GM18858 (cell line): ENCODE measurements at regions not wholly inside any gene's neighbourhood (a gene's known extent, or its start where the extent isn't known, plus 50 kb on each side); places are given as distances from the start of the nearest gene placed in this dataset.
A peak's percentile ranks its signal among the peaks of the same experiment; 100 is the strongest.

Source experiments
- ATAC-seq: cut with Tn5 transposase; IDR thresholded peaks from one replicate; pipeline ENCODE4 v1.9.1; 2021; ENCODE audit not compliant: unreplicated experiment

- no peak for ATAC-seq
Measured at GRCh38 chr2:7281231-7282201, 364.3 kb downstream of the RNF144A start.

GRCh38 chr2:7286120-7286519 is 368.9 kb downstream of the RNF144A start:
- ATAC-seq = no peak

- no peak for ATAC-seq
Measured at GRCh38 chr2:7288484-7288883, 371.3 kb downstream of the RNF144A start.

- ATAC-seq = no peak
Measured at GRCh38 chr2:7289697-7290096, 372.5 kb downstream of the RNF144A start.

- no peak for ATAC-seq
Measured at GRCh38 chr2:7292154-7292691, 375.0 kb downstream of the RNF144A start.

GRCh38 chr2:7309582-7309981 is 392.4 kb downstream of the RNF144A start:
- ATAC-seq = no peak

- no peak for ATAC-seq
Measured at GRCh38 chr2:7324706-7325105, 407.5 kb downstream of the RNF144A start.

- no peak for ATAC-seq
Measured at GRCh38 chr2:7325186-7325585, 408.0 kb downstream of the RNF144A start.

GRCh38 chr2:7329465-7329864 is 412.3 kb downstream of the RNF144A start:
- no peak for ATAC-seq

GRCh38 chr2:7333189-7333765 is 416.1 kb downstream of the RNF144A start:
- ATAC-seq = no peak

GRCh38 chr2:7333960-7334493 is 416.8 kb downstream of the RNF144A start:
- ATAC-seq = no peak

GRCh38 chr2:7338961-7339360 is 421.7 kb downstream of the RNF144A start:
- ATAC-seq = no peak

GRCh38 chr2:7346336-7346735 is 429.1 kb downstream of the RNF144A start:
- no peak for ATAC-seq

GRCh38 chr2:7348761-7349160 is 431.5 kb downstream of the RNF144A start:
- peak; percentile 62 for ATAC-seq

- no peak for ATAC-seq
Measured at GRCh38 chr2:7352191-7352590, 435.0 kb downstream of the RNF144A start.

GRCh38 chr2:7353571-7353970 is 436.4 kb downstream of the RNF144A start:
- no peak for ATAC-seq

GRCh38 chr2:7355781-7356180 is 438.6 kb downstream of the RNF144A start:
- no peak for ATAC-seq

GRCh38 chr2:7356909-7357584 is 439.8 kb downstream of the RNF144A start:
- no peak for ATAC-seq

- no peak for ATAC-seq
Measured at GRCh38 chr2:7357993-7358392, 440.8 kb downstream of the RNF144A start.

GRCh38 chr2:7358865-7359447 is 441.7 kb downstream of the RNF144A start:
- no peak for ATAC-seq

GRCh38 chr2:7363906-7364305 is 446.7 kb downstream of the RNF144A start:
- no peak for ATAC-seq
